GM19193 (cell line): ENCODE measurements at regions not wholly inside any gene's neighbourhood (a gene's known extent, or its start where the extent isn't known, plus 50 kb on each side); places are given as distances from the start of the nearest gene placed in this dataset.

Experiments
- POLR2A ChIP-seq: IDR thresholded peaks from 4 replicates; pipeline ENCODE4 v1.6.1; 2011; ENCODE audit not compliant: insufficient read depth, insufficient read length; ENCODE audit errors: extremely low read depth

GRCh38 chr2:59322005-59322404 lies 1080.9 kb upstream of the FANCL start:
- no peak for TF ChIP-seq POLR2A

- no peak for TF ChIP-seq POLR2A
These were observed 1073.1 kb upstream of the FANCL start for GRCh38 chr2:59314031-59314766.

- TF ChIP-seq POLR2A: no peak
These were observed 1072.1 kb upstream of the FANCL start for GRCh38 chr2:59312967-59313940.

GRCh38 chr2:59312029-59312428 lies 1070.9 kb upstream of the FANCL start:
- no peak for TF ChIP-seq POLR2A

GRCh38 chr2:59308108-59308507 lies 1067.0 kb upstream of the FANCL start:
- no peak for TF ChIP-seq POLR2A

DNA sequence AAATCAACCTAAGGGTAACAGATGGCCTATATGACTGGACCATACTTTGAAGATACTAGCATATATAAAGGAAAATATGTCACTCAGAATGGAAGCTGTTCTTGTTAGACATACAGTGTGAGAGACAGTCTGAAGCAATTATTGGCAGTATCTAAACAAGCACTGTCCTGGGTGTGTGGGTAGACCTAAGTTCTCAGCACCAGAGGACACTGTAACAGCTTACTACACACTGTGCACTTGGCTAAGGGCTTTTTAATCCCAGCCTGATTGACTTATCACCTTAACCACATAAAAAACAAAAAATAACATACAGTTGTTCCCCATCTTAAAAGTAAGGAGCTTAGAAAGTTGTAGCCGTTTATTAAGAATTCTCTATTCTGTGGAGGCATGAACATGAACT lies 1066.1 kb upstream of the FANCL start:
- TF ChIP-seq POLR2A: no peak

DNA sequence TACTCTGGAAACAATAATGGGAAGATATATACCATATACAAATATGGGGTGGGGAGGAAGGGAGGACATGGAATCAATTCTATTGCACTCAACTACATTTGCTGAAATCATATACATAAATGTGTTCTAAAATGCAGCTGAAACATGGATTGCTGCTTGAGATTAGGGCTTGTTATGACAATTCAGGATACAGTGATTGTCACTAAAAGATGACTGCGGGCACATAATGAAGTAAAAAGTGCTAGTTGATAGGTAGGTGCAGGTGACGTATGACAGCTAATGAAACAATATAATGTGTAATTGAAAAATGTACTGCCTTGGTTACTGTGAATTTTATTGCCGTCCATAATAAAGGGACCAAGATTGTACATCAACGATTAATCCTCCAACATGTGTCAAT lies 1062.1 kb upstream of the FANCL start:
- no peak for TF ChIP-seq POLR2A

GRCh38 chr2:59302683-59303082 lies 1061.6 kb upstream of the FANCL start:
- no peak for TF ChIP-seq POLR2A

DNA sequence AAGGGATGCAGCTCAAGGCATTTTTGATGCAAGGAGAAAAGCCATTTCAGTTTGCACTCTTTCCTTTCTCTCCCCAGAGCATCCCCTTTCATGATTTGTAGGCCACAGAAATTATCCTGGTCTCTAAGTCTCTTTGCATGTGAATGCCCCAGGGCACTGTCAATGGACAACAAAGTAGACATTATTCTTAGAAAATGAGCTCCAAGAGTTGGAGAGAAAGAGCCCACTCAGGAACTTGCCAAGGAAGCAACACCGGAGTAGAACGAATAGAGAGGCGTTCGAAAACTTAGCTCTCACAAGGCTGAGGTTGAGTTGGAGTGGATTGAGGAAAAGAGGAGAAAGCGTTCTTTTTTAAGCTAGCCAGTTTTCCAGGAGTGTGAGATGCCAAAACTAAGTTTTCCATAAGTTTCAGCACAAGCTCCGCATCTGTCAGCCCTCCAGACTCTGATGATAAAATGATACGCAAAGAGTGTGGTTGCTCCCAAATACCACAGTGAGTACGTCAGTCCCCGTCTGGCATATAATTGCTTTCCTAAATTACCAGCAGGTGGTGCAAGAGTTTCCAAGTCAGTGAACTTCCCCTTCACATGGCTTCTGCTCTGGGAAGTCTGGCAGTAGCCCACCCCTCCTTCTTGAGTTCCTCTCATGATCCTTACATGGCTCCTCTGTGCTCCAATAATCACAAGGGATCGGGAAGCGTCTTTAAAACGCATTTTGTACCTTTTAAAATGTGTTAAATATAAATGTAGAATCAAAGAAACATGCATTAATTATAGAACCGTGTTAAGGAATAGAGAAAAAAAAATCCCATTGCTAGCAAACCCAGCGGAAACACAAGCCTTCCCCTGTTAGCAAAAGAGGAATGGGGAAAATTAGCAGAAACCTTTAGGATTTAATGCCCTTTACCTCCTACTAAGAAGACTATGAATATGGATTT lies 1060.6 kb upstream of the FANCL start:
- no peak for TF ChIP-seq POLR2A

GRCh38 chr2:59297816-59298215 lies 1056.7 kb upstream of the FANCL start:
- TF ChIP-seq POLR2A: no peak

DNA sequence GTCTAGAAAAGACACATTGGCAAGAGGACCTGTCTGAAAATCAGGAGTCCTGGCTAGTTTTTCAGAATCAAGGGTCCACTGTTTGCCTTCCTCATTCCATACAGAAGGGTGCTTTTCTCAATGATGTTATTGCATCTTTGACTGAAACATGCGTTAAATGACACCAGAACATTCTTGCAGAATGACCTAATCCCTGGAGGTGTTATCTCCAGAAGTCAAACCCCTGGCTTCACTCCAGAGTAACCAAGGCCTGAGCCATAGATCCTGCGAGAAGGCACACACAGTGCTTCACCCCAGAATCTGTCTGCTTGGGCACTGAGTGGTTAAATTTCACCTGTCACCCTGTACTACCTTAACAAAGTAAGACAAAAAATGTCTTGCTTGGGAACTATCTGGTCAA lies 1055.2 kb upstream of the FANCL start:
- TF ChIP-seq POLR2A: no peak

GRCh38 chr2:59295524-59296162 lies 1054.5 kb upstream of the FANCL start:
- no peak for TF ChIP-seq POLR2A

- TF ChIP-seq POLR2A: no peak
These were observed 1047.6 kb upstream of the FANCL start for GRCh38 chr2:59288771-59289170.

DNA sequence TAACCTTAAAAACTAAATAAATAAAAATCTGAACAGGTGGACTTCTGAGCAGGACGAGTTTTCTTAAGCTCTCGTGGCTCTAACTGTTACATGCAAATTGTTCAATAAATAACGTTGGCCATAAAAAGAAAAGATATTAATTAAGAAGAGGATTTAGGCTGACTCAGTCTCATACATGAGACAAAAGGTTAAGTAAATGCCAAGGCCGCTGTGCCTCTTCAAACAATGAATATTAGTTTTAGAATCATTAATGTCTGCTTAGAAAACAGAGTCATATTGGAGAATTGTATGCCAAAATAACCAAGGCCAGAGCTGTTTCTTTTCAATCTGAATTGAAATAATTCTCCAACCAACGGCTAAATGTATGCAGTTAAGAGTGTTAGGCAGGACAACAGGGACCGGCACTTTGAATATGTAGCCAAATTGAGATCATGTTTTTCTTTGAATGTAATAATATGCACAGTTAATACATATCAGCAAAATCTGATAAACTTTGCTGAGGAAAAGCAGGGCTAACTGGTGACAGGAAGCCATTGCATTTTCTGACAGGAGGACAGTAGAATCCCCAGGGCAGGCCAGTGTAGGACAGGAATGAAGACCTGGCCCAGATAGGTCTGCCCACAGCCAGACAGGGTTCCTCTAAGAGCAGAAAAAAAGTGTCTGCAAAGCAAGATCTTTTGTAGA lies 1041.4 kb upstream of the FANCL start:
- no peak for TF ChIP-seq POLR2A
